ENCODE measurements at regions not wholly inside any gene's neighbourhood (a gene's known extent, or its start where the extent isn't known, plus 50 kb on each side); places are given as distances from the start of the nearest gene placed in this dataset.
"Not testable (repeated sequence)": the region's sequence is repeated elsewhere in the genome, so short reads cannot be mapped to it uniquely, and the experiment has no call there.

DNA sequence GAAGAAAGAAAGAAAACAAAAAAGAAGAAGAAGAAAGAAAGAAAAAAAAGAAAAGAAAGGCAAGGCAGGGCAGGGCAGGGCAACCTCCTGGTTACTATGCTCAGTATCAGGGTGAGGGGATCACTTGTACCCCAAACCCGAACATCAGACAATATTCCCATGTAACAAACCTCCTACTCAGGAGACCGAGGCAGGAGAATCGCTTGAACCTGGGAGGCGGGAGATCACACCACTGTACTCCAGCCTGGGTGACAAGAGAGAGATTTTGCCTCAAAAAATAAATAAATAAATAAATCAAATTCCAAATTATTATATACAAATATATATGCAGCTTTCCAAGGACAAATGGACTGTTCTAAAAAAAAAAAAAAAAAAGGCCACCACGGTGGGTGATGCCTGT lies 138.8 kb upstream of the TPTE start:
- DNase-seq, H3K27me3 ChIP-seq, H3K27ac ChIP-seq, H3K36me3 ChIP-seq, H3K4me3 ChIP-seq, H3K4me1 ChIP-seq: not testable (repeated sequence)
- H3K9me3 ChIP-seq, result peaks cover 0 to 51% (median 4%) of the 10 kb centered on the region in 4 donors

GRCh38 chr21:10383571-10383970 lies 137.8 kb upstream of the TPTE start:
- DNase-seq, H3K27ac ChIP-seq, H3K27me3 ChIP-seq, H3K4me3 ChIP-seq, H3K4me1 ChIP-seq, H3K36me3 ChIP-seq: not testable (repeated sequence)
- H3K9me3 ChIP-seq, result peaks cover 0 to 48% (median 4%) of the 10 kb centered on the region in 4 donors

GRCh38 chr21:10384304-10384861 lies 137.0 kb upstream of the TPTE start:
- not testable (repeated sequence) for H3K27me3 ChIP-seq, H3K4me1 ChIP-seq, H3K4me3 ChIP-seq, H3K36me3 ChIP-seq, H3K27ac ChIP-seq, DNase-seq
- H3K9me3 ChIP-seq, result peaks cover 0 to 44% (median 4%) of the 10 kb centered on the region in 4 donors

GRCh38 chr21:10385202-10385601 lies 136.2 kb upstream of the TPTE start:
- not testable (repeated sequence) for DNase-seq, H3K36me3 ChIP-seq, H3K4me3 ChIP-seq, H3K27me3 ChIP-seq, H3K4me1 ChIP-seq, H3K27ac ChIP-seq
- H3K9me3 ChIP-seq, result peaks cover 0 to 41% (median 2%) of the 10 kb centered on the region in 4 donors

DNA sequence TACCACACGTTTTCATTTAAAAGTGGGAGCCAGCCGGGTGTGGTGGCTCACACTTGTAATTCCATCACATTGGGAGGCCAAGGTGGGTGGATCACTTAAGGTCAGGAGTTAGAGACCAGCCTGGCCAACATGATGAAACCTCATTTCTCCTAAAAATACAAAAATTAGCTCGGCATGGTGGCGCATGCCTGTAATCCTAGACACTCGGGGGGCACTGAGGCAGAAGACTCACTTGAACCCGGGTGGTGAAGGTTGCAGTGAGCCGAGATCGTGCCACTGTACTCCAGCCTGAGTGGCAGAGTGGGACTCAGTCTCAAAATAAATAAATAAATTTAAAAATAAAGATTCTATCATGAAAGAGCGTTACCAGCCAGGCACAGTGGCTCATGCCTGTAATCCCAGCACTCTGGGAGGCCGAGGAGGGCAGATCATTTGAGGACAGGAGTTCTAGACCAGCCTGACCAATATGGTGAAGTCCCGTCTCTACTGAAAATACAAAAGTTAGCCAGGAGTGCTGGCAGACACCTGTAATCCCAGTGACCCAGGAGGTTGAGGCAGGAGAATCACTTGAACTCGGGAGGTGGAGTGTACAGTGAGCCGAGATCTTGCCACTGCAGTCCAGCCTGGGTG lies 135.4 kb upstream of the TPTE start:
- DNase-seq, H3K4me1 ChIP-seq, H3K27me3 ChIP-seq, H3K4me3 ChIP-seq, H3K27ac ChIP-seq, H3K36me3 ChIP-seq: not testable (repeated sequence)
- peaks cover 0 to 36% (median 2%) of the 10 kb centered on the region in 4 donors for H3K9me3 ChIP-seq

GRCh38 chr21:10387692-10388450 lies 133.5 kb upstream of the TPTE start:
- H3K9me3 ChIP-seq, result peaks cover 0 to 35% (median 0%) of the 10 kb centered on the region in 4 donors
- H3K27me3 ChIP-seq, H3K27ac ChIP-seq, H3K4me1 ChIP-seq, H3K36me3 ChIP-seq, H3K4me3 ChIP-seq, DNase-seq: not testable (repeated sequence)

GRCh38 chr21:10388625-10389024 lies 132.8 kb upstream of the TPTE start:
- H3K36me3 ChIP-seq, H3K4me1 ChIP-seq, H3K27ac ChIP-seq, DNase-seq, H3K4me3 ChIP-seq, H3K27me3 ChIP-seq: not testable (repeated sequence)
- H3K9me3 ChIP-seq, result peaks cover 0 to 35% (median 0%) of the 10 kb centered on the region in 4 donors

DNA sequence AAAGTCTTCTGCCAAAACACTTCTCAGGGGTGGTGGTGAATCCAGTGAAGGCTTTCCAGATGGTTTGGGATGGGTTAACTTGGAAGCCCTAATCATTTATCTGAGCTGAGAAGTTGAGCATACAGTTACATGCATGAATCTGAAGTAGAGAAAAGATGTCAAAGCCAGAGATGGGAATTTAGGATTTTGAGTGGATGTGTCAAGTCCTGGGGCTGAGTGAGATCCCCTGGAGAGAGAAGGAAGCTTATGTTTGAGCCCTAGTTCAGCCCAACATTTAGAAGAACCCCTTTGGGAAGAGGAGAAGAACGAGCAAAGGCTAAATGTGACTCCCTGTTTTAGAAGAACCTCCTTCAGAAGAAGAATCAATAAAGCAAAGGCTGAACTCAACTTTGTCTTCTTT lies 129.1 kb upstream of the TPTE start:
- H3K4me1 ChIP-seq, H3K27me3 ChIP-seq, H3K27ac ChIP-seq, DNase-seq, H3K36me3 ChIP-seq, H3K4me3 ChIP-seq: not testable (repeated sequence)
- peaks cover 0 to 12% (median 0%) of the 10 kb centered on the region in 4 donors for H3K9me3 ChIP-seq

DNA sequence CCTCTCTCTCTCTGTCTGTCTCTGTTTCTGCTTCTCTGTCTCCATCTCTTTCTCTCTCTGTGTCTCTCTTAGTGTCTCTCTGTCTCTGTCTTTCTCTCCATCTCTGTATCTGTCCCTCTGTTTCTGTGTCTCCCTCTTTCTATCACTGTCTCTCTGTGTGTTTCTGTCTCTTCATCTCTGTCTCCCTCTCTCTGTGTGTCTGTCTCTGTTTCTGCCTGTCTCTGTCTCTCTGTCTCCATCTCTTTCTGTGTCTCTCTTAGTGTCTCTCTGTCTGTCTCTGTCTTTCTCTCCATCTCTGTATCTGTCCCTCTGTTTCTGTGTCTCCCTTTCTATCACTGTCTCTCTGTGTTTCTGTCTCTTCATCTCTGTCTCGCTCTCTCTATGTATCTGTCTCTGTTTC lies 125.4 kb upstream of the TPTE start:
- H3K27me3 ChIP-seq, H3K4me3 ChIP-seq, H3K9me3 ChIP-seq, H3K36me3 ChIP-seq, DNase-seq, H3K4me1 ChIP-seq, H3K27ac ChIP-seq: not testable (repeated sequence)

DNA sequence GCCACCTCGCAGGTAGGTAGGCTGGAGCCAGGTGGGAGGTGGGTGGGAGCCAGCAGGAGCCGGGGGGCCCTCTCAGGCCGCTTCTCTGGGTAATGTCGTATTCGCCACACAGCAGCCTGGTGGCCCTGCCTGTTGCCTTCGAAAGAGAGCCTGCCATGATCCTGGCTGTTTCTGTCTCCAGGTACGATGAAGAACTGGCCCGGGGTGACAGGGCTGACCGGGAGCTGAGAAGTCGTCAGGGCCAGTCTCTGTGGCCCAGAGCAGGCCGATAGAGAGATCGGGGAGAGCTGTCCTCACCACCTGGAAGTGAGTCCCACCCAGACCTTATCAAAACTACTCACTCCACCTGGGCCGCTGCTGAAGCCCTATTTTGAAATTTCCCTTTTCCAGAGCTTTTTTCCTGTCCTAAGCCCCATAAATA lies 123.9 kb upstream of the TPTE start:
- not testable (repeated sequence) for H3K36me3 ChIP-seq, DNase-seq, H3K4me3 ChIP-seq, H3K27me3 ChIP-seq, H3K27ac ChIP-seq, H3K4me1 ChIP-seq
- H3K9me3 ChIP-seq, result peaks cover 0 to 15% (median 6%) of the 10 kb centered on the region in 4 donors

DNA sequence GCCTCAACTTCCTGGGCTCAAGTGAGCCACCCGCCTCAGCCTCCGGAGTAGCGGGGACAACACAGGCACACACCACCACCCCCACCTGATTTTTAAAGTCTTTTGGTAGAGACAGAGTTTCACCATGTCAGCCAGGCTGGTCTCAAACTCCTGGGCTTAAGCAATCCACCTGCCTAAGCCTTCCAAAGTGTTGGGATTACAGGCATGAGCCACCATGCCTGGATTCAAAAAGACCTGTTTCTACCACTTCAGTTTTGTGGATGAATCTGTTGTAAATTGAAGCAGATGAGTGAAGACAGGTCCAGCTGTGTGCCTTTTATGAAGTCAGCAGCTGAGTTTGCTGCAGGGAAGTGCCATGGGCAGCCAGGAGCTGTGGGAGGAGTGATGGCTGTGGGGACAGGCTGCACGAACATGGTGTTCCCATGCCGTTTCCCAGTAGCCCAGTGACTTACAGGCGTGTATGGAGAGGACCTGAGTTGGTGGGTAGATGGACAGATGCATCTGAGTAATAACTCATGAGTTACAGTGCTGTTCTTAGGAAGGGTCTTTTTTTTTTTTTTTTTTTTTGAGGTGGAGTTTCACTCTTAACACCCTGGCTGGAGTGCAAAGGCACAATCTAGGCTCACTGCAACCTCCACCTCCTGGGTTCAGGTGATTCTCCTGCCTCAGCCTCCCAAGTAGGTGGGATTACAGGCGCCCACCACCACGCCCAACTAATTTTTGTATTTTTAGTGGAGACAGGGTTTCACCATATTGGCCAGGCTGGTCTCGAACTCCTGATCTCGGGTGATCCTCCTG lies 122.5 kb upstream of the TPTE start:
- not testable (repeated sequence) for H3K27ac ChIP-seq, H3K27me3 ChIP-seq, DNase-seq, H3K4me1 ChIP-seq, H3K4me3 ChIP-seq, H3K36me3 ChIP-seq
- peaks cover 0 to 22% (median 8%) of the 10 kb centered on the region in 4 donors for H3K9me3 ChIP-seq

GRCh38 chr21:10400622-10401361 lies 120.6 kb upstream of the TPTE start:
- H3K4me1 ChIP-seq, H3K4me3 ChIP-seq, H3K36me3 ChIP-seq, H3K27me3 ChIP-seq, DNase-seq, H3K27ac ChIP-seq: not testable (repeated sequence)
- H3K9me3 ChIP-seq, result peaks cover 0 to 38% (median 8%) of the 10 kb centered on the region in 4 donors

DNA sequence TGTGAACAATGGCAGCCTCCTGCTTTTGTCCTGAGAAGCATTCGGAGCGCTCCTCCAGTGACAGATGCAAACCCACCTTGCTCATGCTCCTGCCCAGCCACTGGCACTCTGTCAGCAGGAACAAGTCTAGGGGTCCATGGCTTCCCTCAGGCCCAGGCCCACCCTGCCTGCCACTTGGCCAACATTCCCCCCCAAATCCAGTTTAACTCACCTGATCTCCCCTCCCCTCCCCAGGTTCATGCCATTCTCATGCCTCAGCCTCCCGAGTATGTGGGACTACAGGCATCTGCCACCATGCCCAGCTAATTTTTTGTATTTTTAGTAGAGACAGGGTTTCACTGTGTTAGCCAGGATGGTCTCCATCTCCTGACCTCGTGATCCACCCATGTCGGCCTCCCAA lies 118.9 kb upstream of the TPTE start:
- not testable (repeated sequence) for H3K36me3 ChIP-seq
- H3K9me3 ChIP-seq, result peaks cover 0 to 39% (median 8%) of the 10 kb centered on the region in 4 donors

GRCh38 chr21:10405331-10405730 lies 116.1 kb upstream of the TPTE start:
- H3K36me3 ChIP-seq, DNase-seq, H3K27me3 ChIP-seq, H3K27ac ChIP-seq, H3K4me1 ChIP-seq, H3K4me3 ChIP-seq: not testable (repeated sequence)
- peaks cover 0 to 36% (median 8%) of the 10 kb centered on the region in 4 donors for H3K9me3 ChIP-seq

More for the DNA sequence above, 118.9 kb upstream of the TPTE start:
- H3K4me3 ChIP-seq, DNase-seq, H3K27me3 ChIP-seq, H3K27ac ChIP-seq, H3K4me1 ChIP-seq: not testable (repeated sequence)

Data from Peyer's patch (tissue), 4 donors.